ENCODE measurements at regions not wholly inside any gene's neighbourhood (a gene's known extent, or its start where the extent isn't known, plus 50 kb on each side); places are given as distances from the start of the nearest gene placed in this dataset.
A peak's percentile ranks its signal among the peaks of the same experiment; 100 is the strongest.
"Not testable (repeated sequence)": the region's sequence is repeated elsewhere in the genome, so short reads cannot be mapped to it uniquely, and the experiment has no call there.

- DNase-seq = no peak
Measured at GRCh38 chr6:27720607-27721580, 191.3 kb downstream of the OR2B2 start.

- DNase-seq = peak; percentile 2
Measured at GRCh38 chr6:27719039-27719438, 193.2 kb downstream of the OR2B2 start.

GRCh38 chr6:27706431-27706830, 205.8 kb downstream of the OR2B2 start:
- no peak for DNase-seq

- DNase-seq = no peak
Measured at GRCh38 chr6:27700337-27700736, 211.9 kb downstream of the OR2B2 start.

GRCh38 chr6:27694547-27694874, 217.7 kb downstream of the OR2B2 start:
- DNase-seq = no peak

GRCh38 chr6:27693766-27694546, 218.2 kb downstream of the OR2B2 start:
- peak; percentile 29 for DNase-seq

GRCh38 chr6:27692133-27692532, 219.2 kb upstream of the ZNF184 start:
- DNase-seq = not testable (repeated sequence)

- peak; percentile 84 for DNase-seq
Measured at GRCh38 chr6:27688014-27688586, 215.2 kb upstream of the ZNF184 start.

- DNase-seq = peak; percentile 73
Measured at GRCh38 chr6:27687154-27688013, 214.5 kb upstream of the ZNF184 start.

GRCh38 chr6:27685279-27685678, 212.4 kb upstream of the ZNF184 start:
- DNase-seq = no peak

GRCh38 chr6:27684264-27685211, 211.6 kb upstream of the ZNF184 start:
- peak; percentile 49 for DNase-seq

- DNase-seq = no peak
Measured at GRCh38 chr6:27679964-27680694, 207.2 kb upstream of the ZNF184 start.

- DNase-seq = no peak
Measured at GRCh38 chr6:27679308-27679963, 206.5 kb upstream of the ZNF184 start.

- no peak for DNase-seq
Measured at GRCh38 chr6:27678469-27678868, 205.6 kb upstream of the ZNF184 start.

- DNase-seq = no peak
Measured at GRCh38 chr6:27674882-27675281, 202.0 kb upstream of the ZNF184 start.

- no peak for DNase-seq
Measured at GRCh38 chr6:27672113-27672799, 199.4 kb upstream of the ZNF184 start.

- DNase-seq = no peak
Measured at GRCh38 chr6:27669624-27670301, 196.9 kb upstream of the ZNF184 start.

GRCh38 chr6:27669295-27669623, 196.4 kb upstream of the ZNF184 start:
- no peak for DNase-seq
